ENCODE measurements at regions not wholly inside any gene's neighbourhood (a gene's known extent, or its start where the extent isn't known, plus 50 kb on each side); places are given as distances from the start of the nearest gene placed in this dataset.

- TF ChIP-seq POLR2AphosphoS5 (IDR thresholded peaks at IDR 0.05; ENCODE audit: low read depth, low read length) (no peak), REST (IDR thresholded peaks at IDR 0.05; ENCODE audit: insufficient read depth in 1 of 2, low read depth in 2 of 2, low read length in 2 of 2) (no peak)
Observed at GRCh38 chr18:78418379-78418778, 561.2 kb upstream of the SALL3 start.
